SK-N-SH treated with all-trans-retinoic acid at 6 μM for 48 hours (cell line): ENCODE measurements at regions not wholly inside any gene's neighbourhood (a gene's known extent, or its start where the extent isn't known, plus 50 kb on each side); places are given as distances from the start of the nearest gene placed in this dataset.

Source experiments
- ATAC-seq: fragments of 200-7000 bp; cut with Tn5 transposase; 3 replicates; pipeline ENCODE4 v1.9.1; 2020; ENCODE audit warnings: mild to moderate bottlenecking, moderate library complexity
- ARNTL ChIP-seq: fragments of 450-650 bp; formaldehyde crosslinking; IDR thresholded peaks from 2 replicates; pipeline ENCODE4 v1.5.0; 2020; ENCODE audit warnings: low read depth, mild to moderate bottlenecking, moderate library complexity, borderline replicate concordance
- BACH2 ChIP-seq: fragments of 250-450 bp; sonication (Bioruptor Pico); IDR thresholded peaks from 2 replicates; pipeline ENCODE4 v1.9.0; 2021; ENCODE audit warnings: mild to moderate bottlenecking, borderline replicate concordance
- CREB5 ChIP-seq: fragments of 250-450 bp; sonication (Bioruptor Pico); IDR thresholded peaks from 2 replicates; pipeline ENCODE4 v1.5.1; 2020; ENCODE audit warnings: low read depth, mild to moderate bottlenecking, moderate library complexity
- CSDC2 ChIP-seq: fragments of 250-450 bp; sonication (Bioruptor Pico); IDR thresholded peaks from 2 replicates; pipeline ENCODE4 v1.5.0; 2020; ENCODE audit warnings: mild to moderate bottlenecking, moderate library complexity
- CSRNP3 ChIP-seq: fragments of 250-450 bp; sonication (Bioruptor Pico); IDR thresholded peaks from 2 replicates; pipeline ENCODE4 v1.5.1; 2021; ENCODE audit warnings: mild to moderate bottlenecking, moderate library complexity
- ESRRG ChIP-seq: fragments of 250-450 bp; sonication (Bioruptor Pico); IDR thresholded peaks from 2 replicates; pipeline ENCODE4 v1.6.1; 2021; ENCODE audit warnings: mild to moderate bottlenecking
- GLIS3 ChIP-seq: fragments of 250-450 bp; sonication (Bioruptor Pico); IDR thresholded peaks from 2 replicates; pipeline ENCODE4 v1.5.0; 2020; ENCODE audit warnings: mild to moderate bottlenecking, moderate library complexity
- ISL1 ChIP-seq: fragments of 250-450 bp; sonication (Bioruptor Pico); IDR thresholded peaks from 2 replicates; pipeline ENCODE4 v2.1.2; 2022; ENCODE audit warnings: mild to moderate bottlenecking, moderate library complexity
- OSR1 ChIP-seq: fragments of 250-450 bp; sonication (Bioruptor Pico); IDR thresholded peaks from 2 replicates; pipeline ENCODE4 v1.8.0; 2022; ENCODE audit warnings: moderate library complexity, mild to moderate bottlenecking, inconsistent platforms
- POU6F1 ChIP-seq: fragments of 250-450 bp; sonication (Bioruptor Pico); IDR thresholded peaks from 2 replicates; pipeline ENCODE4 v1.8.0; 2021; ENCODE audit warnings: low read depth, mild to moderate bottlenecking, moderate library complexity, borderline replicate concordance
- PPARA ChIP-seq: fragments of 250-450 bp; sonication (Bioruptor Pico); IDR thresholded peaks from 2 replicates; pipeline ENCODE4 v1.5.0; 2020; ENCODE audit warnings: mild to moderate bottlenecking, borderline replicate concordance
- RARB ChIP-seq: fragments of 250-450 bp; sonication (Bioruptor Pico); IDR thresholded peaks from 2 replicates; pipeline ENCODE4 v1.8.0; 2021; ENCODE audit warnings: mild to moderate bottlenecking, moderate library complexity
- SNAI2 ChIP-seq: fragments of 250-450 bp; sonication (Bioruptor Pico); IDR thresholded peaks from 2 replicates; pipeline ENCODE4 v1.5.0; 2020; ENCODE audit warnings: mild to moderate bottlenecking, moderate library complexity
- TCF4 ChIP-seq: fragments of 250-450 bp; sonication (Bioruptor Pico); IDR thresholded peaks from 2 replicates; pipeline ENCODE4 v1.8.0; 2021; ENCODE audit warnings: mild to moderate bottlenecking, moderate library complexity, borderline replicate concordance
- TOX ChIP-seq: fragments of 250-450 bp; sonication (Bioruptor Pico); IDR thresholded peaks from 2 replicates; pipeline ENCODE4 v1.8.0; 2021; ENCODE audit warnings: mild to moderate bottlenecking, moderate library complexity, borderline replicate concordance
- TSHZ2 ChIP-seq: fragments of 250-450 bp; sonication (Bioruptor Pico); IDR thresholded peaks from 2 replicates; pipeline ENCODE4 v1.5.0; 2020; ENCODE audit warnings: mild to moderate bottlenecking, moderate library complexity
- ZC3H10 ChIP-seq: fragments of 250-450 bp; sonication (Bioruptor Pico); IDR thresholded peaks from 2 replicates; pipeline ENCODE4 v1.5.1; 2021; ENCODE audit warnings: mild to moderate bottlenecking, moderate library complexity
- ZFP3 ChIP-seq: fragments of 250-450 bp; sonication (Bioruptor Pico); IDR thresholded peaks from 2 replicates; pipeline ENCODE4 v1.5.0; 2020; ENCODE audit warnings: mild to moderate bottlenecking, moderate library complexity
- ZFP30 ChIP-seq: fragments of 450-650 bp; formaldehyde crosslinking; IDR thresholded peaks from 2 replicates; pipeline ENCODE4 v1.5.0; 2022; ENCODE audit warnings: mild to moderate bottlenecking, moderate library complexity
- ZNF565 ChIP-seq: fragments of 450-650 bp; formaldehyde crosslinking; conservative IDR thresholded peaks from 2 replicates; pipeline ENCODE4 v1.5.0; 2020; ENCODE audit warnings: low read depth, mild to moderate bottlenecking, moderate library complexity
- ZNF70 ChIP-seq: fragments of 450-650 bp; formaldehyde crosslinking; IDR thresholded peaks from 2 replicates; pipeline ENCODE4 v1.5.0; 2020; ENCODE audit warnings: mild to moderate bottlenecking, moderate library complexity
- ZNF8 ChIP-seq: fragments of 450-650 bp; formaldehyde crosslinking; IDR thresholded peaks from 2 replicates; pipeline ENCODE4 v1.5.0; 2020; ENCODE audit warnings: mild to moderate bottlenecking, moderate library complexity

- ATAC-seq = no peak
- TF ChIP-seq GLIS3 (CRISPR knock-in tag) (no peak), CREB5 (CRISPR knock-in tag) (no peak), TOX (no peak), ZNF8 (no peak), SNAI2 (CRISPR knock-in tag) (no peak), TCF4 (no peak), CSRNP3 (CRISPR knock-in tag) (no peak), ESRRG (CRISPR knock-in tag) (no peak), CSDC2 (CRISPR knock-in tag) (no peak), TSHZ2 (CRISPR knock-in tag) (no peak), ZNF70 (no peak), RARB (CRISPR knock-in tag) (no peak), ARNTL (CRISPR knock-in tag) (no peak), PPARA (CRISPR knock-in tag) (no peak), ISL1 (no peak), BACH2 (no peak)
Measured at GRCh38 chr12:42793166-42793565, 203.6 kb upstream of the PRICKLE1 start.

GRCh38 chr12:42792265-42792664 lies 202.7 kb upstream of the PRICKLE1 start:
- ATAC-seq = no peak
- TF ChIP-seq POU6F1 (CRISPR knock-in tag) (no peak), RARB (CRISPR knock-in tag) (no peak), PPARA (CRISPR knock-in tag) (no peak), ISL1 (no peak), ZNF565 (CRISPR knock-in tag) (no peak), ZNF70 (no peak), TCF4 (no peak), ZFP3 (CRISPR knock-in tag) (no peak)

GRCh38 chr12:42791399-42791798 lies 201.9 kb upstream of the PRICKLE1 start:
- 0 out of 2 replicates have a peak, but pooled peaks have one; percentile 2 for TF ChIP-seq CREB5 (CRISPR knock-in tag)
- TF ChIP-seq SNAI2 (CRISPR knock-in tag) = no peak
- no peak for ATAC-seq

GRCh38 chr12:42790761-42791151 lies 201.2 kb upstream of the PRICKLE1 start:
- ATAC-seq = peak; percentile 54; the same call in 2 of the 3 replicates
- no peak for TF ChIP-seq ARNTL (CRISPR knock-in tag)
- TF ChIP-seq CSRNP3 (CRISPR knock-in tag) = no peak
- TF ChIP-seq ZFP30 (CRISPR knock-in tag) = no peak
- TF ChIP-seq ZNF70 = no peak
- TF ChIP-seq OSR1 (CRISPR knock-in tag) = no peak
- TF ChIP-seq TCF4 = 0 out of 2 replicates have a peak, but pooled peaks have one; percentile 39
- no peak for TF ChIP-seq POU6F1 (CRISPR knock-in tag)
- TF ChIP-seq CSDC2 (CRISPR knock-in tag) = no peak
- no peak for TF ChIP-seq ZC3H10
- TF ChIP-seq CREB5 (CRISPR knock-in tag) = 0 out of 2 replicates have a peak, but pooled peaks have one; percentile 11
- TF ChIP-seq PPARA (CRISPR knock-in tag) = no peak
